ENCODE measurements at regions not wholly inside any gene's neighbourhood (a gene's known extent, or its start where the extent isn't known, plus 50 kb on each side); places are given as distances from the start of the nearest gene placed in this dataset.
"Not testable (repeated sequence)": the region's sequence is repeated elsewhere in the genome, so short reads cannot be mapped to it uniquely, and the experiment has no call there.

GRCh38 chr4:189809241-189809735 is 131.4 kb upstream of the FRG1 start:
- Mint-ChIP-seq H3K4me1 (ENCODE audit: low read depth, unreplicated experiment) (no peaks in the 10 kb centered on the region), H3K27ac (ENCODE audit: unreplicated experiment) (no peak overlapping the region), H3K4me3 (ENCODE audit: low read depth, unreplicated experiment) (no peak overlapping the region), H3K9me3 (ENCODE audit: low read depth, unreplicated experiment) (peaks cover 8% of the 10 kb centered on the region), H3K36me3 (ENCODE audit: insufficient read depth, unreplicated experiment) (no peaks in the 10 kb centered on the region), H3K27me3 (ENCODE audit: unreplicated experiment) (no peaks in the 10 kb centered on the region)
- intact Hi-C loops (cut with micrococcal nuclease; ENCODE audit: unreplicated experiment), result no loop called here
- no peak for DNase-seq
- CTCF ChIA-PET, result no interaction called here
- TF ChIP-seq CTCF (IDR thresholded peaks at IDR 0.05; ENCODE audit: unreplicated experiment), result no peak
- no TSS peak for BruUV-seq (replicated peaks)

GRCh38 chr4:189809839-189810238 is 130.8 kb upstream of the FRG1 start:
- BruUV-seq (replicated peaks), result TSS peak; percentile 49
- Mint-ChIP-seq H3K27ac (ENCODE audit: unreplicated experiment) (peak overlapping the region; percentile 42), H3K36me3 (ENCODE audit: insufficient read depth, unreplicated experiment) (no peaks in the 10 kb centered on the region), H3K27me3 (ENCODE audit: unreplicated experiment) (no peaks in the 10 kb centered on the region), H3K4me3 (ENCODE audit: low read depth, unreplicated experiment) (no peak overlapping the region), H3K4me1 (ENCODE audit: low read depth, unreplicated experiment) (no peaks in the 10 kb centered on the region), H3K9me3 (ENCODE audit: low read depth, unreplicated experiment) (peaks cover 8% of the 10 kb centered on the region)
- CTCF ChIA-PET, result no interaction called here
- DNase-seq, result no peak
- TF ChIP-seq CTCF (IDR thresholded peaks at IDR 0.05; ENCODE audit: unreplicated experiment), result no peak
- intact Hi-C loops (cut with micrococcal nuclease; ENCODE audit: unreplicated experiment), result no loop called here

- BruUV-seq (replicated peaks); H3K36me3 Mint-ChIP-seq (ENCODE audit: insufficient read depth, unreplicated experiment); H3K27me3 Mint-ChIP-seq (ENCODE audit: unreplicated experiment); H3K9me3 Mint-ChIP-seq (ENCODE audit: low read depth, unreplicated experiment); CTCF ChIA-PET; H3K4me1 Mint-ChIP-seq (ENCODE audit: low read depth, unreplicated experiment); intact Hi-C loops (cut with micrococcal nuclease; ENCODE audit: unreplicated experiment): not testable (repeated sequence)
- peak; percentile 22 for DNase-seq
- Mint-ChIP-seq H3K27ac (ENCODE audit: unreplicated experiment) (peak overlapping the region; percentile 42), H3K4me3 (ENCODE audit: low read depth, unreplicated experiment) (peak overlapping the region; percentile 47)
These were observed 130.1 kb upstream of the FRG1 start for GRCh38 chr4:189810318-189811181.

- CTCF ChIA-PET, result no interaction called here
- intact Hi-C loops (cut with micrococcal nuclease; ENCODE audit: unreplicated experiment), result no loop called here
- no peak for DNase-seq
- TF ChIP-seq CTCF (IDR thresholded peaks at IDR 0.05; ENCODE audit: unreplicated experiment), result no peak
- no peak overlapping the region for H3K27ac Mint-ChIP-seq (ENCODE audit: unreplicated experiment)
- no peak overlapping the region for H3K4me3 Mint-ChIP-seq (ENCODE audit: low read depth, unreplicated experiment)
- H3K27me3 Mint-ChIP-seq (ENCODE audit: unreplicated experiment), result no peaks in the 10 kb centered on the region
- no peaks in the 10 kb centered on the region for H3K9me3 Mint-ChIP-seq (ENCODE audit: low read depth, unreplicated experiment)
- BruUV-seq (replicated peaks), result no TSS peak
- no peaks in the 10 kb centered on the region for H3K4me1 Mint-ChIP-seq (ENCODE audit: low read depth, unreplicated experiment)
- H3K36me3 Mint-ChIP-seq (ENCODE audit: insufficient read depth, unreplicated experiment), result no peaks in the 10 kb centered on the region
These were observed 125.1 kb upstream of the FRG1 start for GRCh38 chr4:189815404-189816192.
